D721Med (cell line): ENCODE measurements at regions not wholly inside any gene's neighbourhood (a gene's known extent, or its start where the extent isn't known, plus 50 kb on each side); places are given as distances from the start of the nearest gene placed in this dataset.
A peak's percentile ranks its signal among the peaks of the same experiment; 100 is the strongest.

ENCODE experiments used
- DNase-seq: peaks from one replicate; pipeline ENCODE4 v3.0.0; 2011; ENCODE audit warnings: low spot score; ENCODE audit not compliant: insufficient read length
- FAIRE-seq: peaks from 2 replicates; lab custom pipeline; 2011; peaks lifted over from hg19 to GRCh38; lab: Jason Lieb, UNC
- CTCF ChIP-seq: IDR thresholded peaks from 2 replicates; pipeline ENCODE4 v1.5.1; 2012; ENCODE audit warnings: mild to moderate bottlenecking, control low read depth; ENCODE audit not compliant: insufficient read depth; ENCODE audit errors: missing control alignments

- DNase-seq (no peak), FAIRE-seq (no peak)
- no peak for TF ChIP-seq CTCF
These were observed 522.5 kb downstream of the GALR1 start for GRCh38 chr18:77772177-77772576.

- TF ChIP-seq CTCF: no peak
- no peak for DNase-seq
- no peak for FAIRE-seq
These were observed 526.5 kb downstream of the GALR1 start for GRCh38 chr18:77776104-77776503.

GRCh38 chr18:77777163-77777562 lies 527.5 kb downstream of the GALR1 start:
- FAIRE-seq (no peak), DNase-seq (no peak)
- TF ChIP-seq CTCF: no peak

- FAIRE-seq: no peak
- DNase-seq: no peak
- TF ChIP-seq CTCF: no peak
These were observed 535.2 kb downstream of the GALR1 start for GRCh38 chr18:77784759-77785379.

GRCh38 chr18:77785415-77785975 lies 535.8 kb downstream of the GALR1 start:
- no peak for FAIRE-seq
- TF ChIP-seq CTCF: no peak
- DNase-seq: no peak

GRCh38 chr18:77803024-77803423 lies 553.4 kb downstream of the GALR1 start:
- DNase-seq: no peak
- FAIRE-seq: peak; percentile 41
- TF ChIP-seq CTCF: no peak

- TF ChIP-seq CTCF: no peak
- FAIRE-seq: no peak
These were observed 554.7 kb downstream of the GALR1 start for GRCh38 chr18:77804382-77804781.

More at GRCh38 chr18:77804382-77804781, 554.7 kb downstream of the GALR1 start:
- no peak for DNase-seq
